Neural cell (in vitro differentiated cells): ENCODE measurements at regions not wholly inside any gene's neighbourhood (a gene's known extent, or its start where the extent isn't known, plus 50 kb on each side); places are given as distances from the start of the nearest gene placed in this dataset.

Source experiments
- H2AFZ ChIP-seq: fragments of 200-600, 300-800 bp; sonication (generic), shearing (Covaris generic); 2 replicates; pipeline ENCODE4 v1.6.0; 2014; ENCODE audit warnings: low read depth, mild to moderate bottlenecking, antibody characterized with exemption, low read length, moderate library complexity
- H3F3A ChIP-seq: fragments of 200-600 bp; shearing (Covaris generic); 2 replicates; pipeline ENCODE4 v1.6.1; 2016; ENCODE audit warnings: mild to moderate bottlenecking, moderate library complexity, mixed read lengths, antibody characterized with exemption, low read length; ENCODE audit not compliant: insufficient read depth, poor library complexity, severe bottlenecking
- H3K27ac ChIP-seq: fragments of 200-600, 300-800 bp; sonication (generic), shearing (Covaris generic); 2 replicates; pipeline ENCODE4 v1.5.1; 2014; ENCODE audit warnings: mild to moderate bottlenecking, low read length, moderate library complexity
- H3K27me3 ChIP-seq: fragments of 300-800, 200-600 bp; sonication (generic), shearing (Covaris generic); 2 replicates; pipeline ENCODE4 v1.6.0; 2014; ENCODE audit warnings: mild to moderate bottlenecking, low read depth, low read length, moderate library complexity; ENCODE audit not compliant: insufficient read depth
- H3K36me3 ChIP-seq: fragments of 300-800, 200-600 bp; sonication (generic), shearing (Covaris generic); 2 replicates; pipeline ENCODE4 v1.5.1; 2014; ENCODE audit warnings: mild to moderate bottlenecking, antibody characterized with exemption, low read length, moderate library complexity; ENCODE audit not compliant: insufficient read depth
- H3K4me2 ChIP-seq: fragments of 300-800, 200-600 bp; sonication (generic), shearing (Covaris generic); 2 replicates; pipeline ENCODE4 v1.6.0; 2014; ENCODE audit warnings: mild to moderate bottlenecking, low read length
- H3K4me3 ChIP-seq: fragments of 300-800, 200-600 bp; sonication (generic), shearing (Covaris generic); 2 replicates; pipeline ENCODE4 v1.5.1; 2014; ENCODE audit warnings: mild to moderate bottlenecking, low read length, moderate library complexity
- H3K79me2 ChIP-seq: fragments of 200-600 bp; shearing (Covaris generic); replicated peaks from 2 replicates; pipeline ENCODE4 v1.6.0; 2014; ENCODE audit warnings: mild to moderate bottlenecking, low read length, moderate library complexity; ENCODE audit not compliant: insufficient read depth
- H3K9ac ChIP-seq: fragments of 300-800, 200-600 bp; sonication (generic), shearing (Covaris generic); 2 replicates; pipeline ENCODE4 v1.6.1; 2016; ENCODE audit warnings: mild to moderate bottlenecking, low read length, mixed read lengths
- H3K9me2 ChIP-seq: fragments of 200-600 bp; shearing (Covaris generic); 2 replicates; pipeline ENCODE4 v1.6.1; 2016; ENCODE audit warnings: mild to moderate bottlenecking, low read length, mixed read lengths; ENCODE audit not compliant: insufficient read depth
- H3K9me3 ChIP-seq: fragments of 200-600, 300-800 bp; sonication (generic), shearing (Covaris generic); 2 replicates; pipeline ENCODE4 v1.6.1; 2016; ENCODE audit warnings: mild to moderate bottlenecking, mixed run types, low read length, moderate library complexity, mixed read lengths
- H4K20me1 ChIP-seq: fragments of 200-600 bp; shearing (Covaris generic); 2 replicates; pipeline ENCODE4 v1.6.1; 2016; ENCODE audit warnings: mild to moderate bottlenecking, mixed run types; ENCODE audit not compliant: insufficient read depth
- EP300 ChIP-seq: fragments of 450-650 bp; conservative IDR thresholded peaks from 2 replicates; pipeline ENCODE4 v1.6.1; 2014; ENCODE audit warnings: antibody characterized with exemption, mild to moderate bottlenecking, moderate library complexity; ENCODE audit not compliant: poor library complexity, severe bottlenecking
- EZH2 ChIP-seq: fragments of 200-600, 300-800 bp; shearing (Covaris generic), sonication (generic); IDR thresholded peaks from 2 replicates; pipeline ENCODE4 v1.6.1; 2014; ENCODE audit warnings: antibody characterized with exemption, low read length, borderline replicate concordance, mild to moderate bottlenecking; ENCODE audit not compliant: insufficient read depth, poor library complexity, severe bottlenecking
- MXI1 ChIP-seq: fragments of 450-650 bp; conservative IDR thresholded peaks from 2 replicates; pipeline ENCODE4 v1.6.1; 2014; ENCODE audit warnings: antibody characterized with exemption, mild to moderate bottlenecking; ENCODE audit not compliant: poor library complexity, severe bottlenecking
- POLR2AphosphoS5 ChIP-seq: IDR thresholded peaks from 2 replicates; pipeline ENCODE4 v1.6.1; 2012
- RAD21 ChIP-seq: fragments of 450-650 bp; conservative IDR thresholded peaks from 2 replicates; pipeline ENCODE4 v1.6.1; 2014; ENCODE audit warnings: antibody characterized with exemption, mild to moderate bottlenecking, moderate library complexity
- SMC3 ChIP-seq: fragments of 450-650 bp; conservative IDR thresholded peaks from 2 replicates; pipeline ENCODE4 v1.6.1; 2014; ENCODE audit warnings: antibody characterized with exemption, mild to moderate bottlenecking, moderate library complexity; ENCODE audit not compliant: poor library complexity
- TAF1 ChIP-seq: IDR thresholded peaks from 2 replicates; pipeline ENCODE4 v1.6.1; 2012; ENCODE audit warnings: low read depth
- TF ChIP-seq, protein P1 (sequence below): fragments of 450-650 bp; IDR thresholded peaks from 2 replicates; pipeline ENCODE4 v1.5.1; 2014; ENCODE audit warnings: antibody characterized with exemption, mild to moderate bottlenecking, moderate library complexity; ENCODE audit not compliant: poor library complexity, severe bottlenecking
- TF ChIP-seq, protein P2 (sequence below): IDR thresholded peaks from 2 replicates; pipeline ENCODE4 v1.6.1; 2012; ENCODE audit warnings: borderline replicate concordance

DNA sequence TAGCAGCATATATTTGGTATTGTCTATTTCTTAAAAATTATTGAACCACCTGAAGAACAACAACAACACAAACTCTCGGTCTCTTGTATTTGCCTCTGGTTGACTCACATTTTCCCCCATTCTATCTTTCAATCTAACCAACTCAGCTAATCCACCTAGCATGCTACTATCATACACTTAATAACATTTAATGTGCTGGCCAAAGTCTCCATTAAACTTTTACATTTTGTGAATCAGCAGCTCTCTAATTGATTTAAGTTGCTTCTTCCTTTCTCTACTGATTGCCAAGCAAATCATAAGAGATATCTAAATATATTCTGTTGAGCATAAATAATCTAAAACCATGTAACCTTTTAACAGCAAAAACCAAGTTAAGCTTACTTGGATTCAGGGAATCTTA lies 631.7 kb downstream of the IGSF11 start:
- H2AFZ ChIP-seq, result no peak overlapping the region
- no peaks in the 10 kb centered on the region for H3K36me3 ChIP-seq
- H3K27ac ChIP-seq, result no peak overlapping the region
- H4K20me1 ChIP-seq, result no peaks in the 10 kb centered on the region
- H3K9me3 ChIP-seq, result no peaks in the 10 kb centered on the region
- TF ChIP-seq POLR2AphosphoS5 (no peak), SMC3 (no peak), MXI1 (no peak), EZH2 (no peak), TAF1 (no peak), RAD21 (no peak), EP300 (no peak)
- TF ChIP-seq, protein P1, sequence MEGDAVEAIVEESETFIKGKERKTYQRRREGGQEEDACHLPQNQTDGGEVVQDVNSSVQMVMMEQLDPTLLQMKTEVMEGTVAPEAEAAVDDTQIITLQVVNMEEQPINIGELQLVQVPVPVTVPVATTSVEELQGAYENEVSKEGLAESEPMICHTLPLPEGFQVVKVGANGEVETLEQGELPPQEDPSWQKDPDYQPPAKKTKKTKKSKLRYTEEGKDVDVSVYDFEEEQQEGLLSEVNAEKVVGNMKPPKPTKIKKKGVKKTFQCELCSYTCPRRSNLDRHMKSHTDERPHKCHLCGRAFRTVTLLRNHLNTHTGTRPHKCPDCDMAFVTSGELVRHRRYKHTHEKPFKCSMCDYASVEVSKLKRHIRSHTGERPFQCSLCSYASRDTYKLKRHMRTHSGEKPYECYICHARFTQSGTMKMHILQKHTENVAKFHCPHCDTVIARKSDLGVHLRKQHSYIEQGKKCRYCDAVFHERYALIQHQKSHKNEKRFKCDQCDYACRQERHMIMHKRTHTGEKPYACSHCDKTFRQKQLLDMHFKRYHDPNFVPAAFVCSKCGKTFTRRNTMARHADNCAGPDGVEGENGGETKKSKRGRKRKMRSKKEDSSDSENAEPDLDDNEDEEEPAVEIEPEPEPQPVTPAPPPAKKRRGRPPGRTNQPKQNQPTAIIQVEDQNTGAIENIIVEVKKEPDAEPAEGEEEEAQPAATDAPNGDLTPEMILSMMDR, result no peak
- TF ChIP-seq, protein P2, sequence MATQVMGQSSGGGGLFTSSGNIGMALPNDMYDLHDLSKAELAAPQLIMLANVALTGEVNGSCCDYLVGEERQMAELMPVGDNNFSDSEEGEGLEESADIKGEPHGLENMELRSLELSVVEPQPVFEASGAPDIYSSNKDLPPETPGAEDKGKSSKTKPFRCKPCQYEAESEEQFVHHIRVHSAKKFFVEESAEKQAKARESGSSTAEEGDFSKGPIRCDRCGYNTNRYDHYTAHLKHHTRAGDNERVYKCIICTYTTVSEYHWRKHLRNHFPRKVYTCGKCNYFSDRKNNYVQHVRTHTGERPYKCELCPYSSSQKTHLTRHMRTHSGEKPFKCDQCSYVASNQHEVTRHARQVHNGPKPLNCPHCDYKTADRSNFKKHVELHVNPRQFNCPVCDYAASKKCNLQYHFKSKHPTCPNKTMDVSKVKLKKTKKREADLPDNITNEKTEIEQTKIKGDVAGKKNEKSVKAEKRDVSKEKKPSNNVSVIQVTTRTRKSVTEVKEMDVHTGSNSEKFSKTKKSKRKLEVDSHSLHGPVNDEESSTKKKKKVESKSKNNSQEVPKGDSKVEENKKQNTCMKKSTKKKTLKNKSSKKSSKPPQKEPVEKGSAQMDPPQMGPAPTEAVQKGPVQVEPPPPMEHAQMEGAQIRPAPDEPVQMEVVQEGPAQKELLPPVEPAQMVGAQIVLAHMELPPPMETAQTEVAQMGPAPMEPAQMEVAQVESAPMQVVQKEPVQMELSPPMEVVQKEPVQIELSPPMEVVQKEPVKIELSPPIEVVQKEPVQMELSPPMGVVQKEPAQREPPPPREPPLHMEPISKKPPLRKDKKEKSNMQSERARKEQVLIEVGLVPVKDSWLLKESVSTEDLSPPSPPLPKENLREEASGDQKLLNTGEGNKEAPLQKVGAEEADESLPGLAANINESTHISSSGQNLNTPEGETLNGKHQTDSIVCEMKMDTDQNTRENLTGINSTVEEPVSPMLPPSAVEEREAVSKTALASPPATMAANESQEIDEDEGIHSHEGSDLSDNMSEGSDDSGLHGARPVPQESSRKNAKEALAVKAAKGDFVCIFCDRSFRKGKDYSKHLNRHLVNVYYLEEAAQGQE, result no peak
- H3K9ac ChIP-seq, result no peak overlapping the region
- H3K79me2 ChIP-seq, result no peaks in the 10 kb centered on the region
- no peaks in the 10 kb centered on the region for H3F3A ChIP-seq
- no peak overlapping the region for H3K4me3 ChIP-seq
- H3K9me2 ChIP-seq, result no peaks in the 10 kb centered on the region
- no peaks in the 10 kb centered on the region for H3K27me3 ChIP-seq
- no peak overlapping the region for H3K4me2 ChIP-seq

DNA sequence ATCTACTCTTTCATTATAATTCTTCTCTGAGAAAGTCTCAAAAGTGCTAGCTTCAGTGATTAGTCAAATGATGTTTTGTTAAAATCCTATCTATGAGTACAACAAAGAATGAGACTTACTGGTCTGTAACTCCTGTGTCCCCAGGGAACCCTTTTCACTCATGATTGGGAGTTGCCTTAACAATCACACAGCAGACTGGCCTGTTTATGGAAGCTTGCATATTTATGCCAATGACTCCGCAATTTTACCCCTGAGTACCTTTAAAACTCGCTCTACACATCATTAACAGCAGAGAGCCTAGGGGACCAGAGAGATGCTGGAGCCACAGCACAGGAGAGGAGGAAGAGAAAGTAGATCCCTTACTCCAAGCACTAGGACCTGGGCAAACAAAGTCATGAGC lies 628.1 kb downstream of the IGSF11 start:
- Histone ChIP-seq H4K20me1 (no peaks in the 10 kb centered on the region), H3K9me2 (no peaks in the 10 kb centered on the region), H3K27me3 (no peaks in the 10 kb centered on the region), H3K4me3 (no peak overlapping the region), H3K79me2 (no peaks in the 10 kb centered on the region), H3K36me3 (no peaks in the 10 kb centered on the region), H2AFZ (no peak overlapping the region), H3F3A (no peaks in the 10 kb centered on the region), H3K9ac (no peak overlapping the region), H3K27ac (no peak overlapping the region), H3K9me3 (no peaks in the 10 kb centered on the region), H3K4me2 (no peak overlapping the region)
- TF ChIP-seq, protein P1, result no peak
- TF ChIP-seq TAF1, result no peak
- TF ChIP-seq SMC3, result no peak
- no peak for TF ChIP-seq RAD21
- no peak for TF ChIP-seq POLR2AphosphoS5
- no peak for TF ChIP-seq EZH2
- no peak for TF ChIP-seq EP300
- TF ChIP-seq, protein P2, result no peak
- TF ChIP-seq MXI1, result no peak
